CD4-positive, alpha-beta T cell treated with Interleukin-17A for 1 hour (primary cell): ENCODE measurements at regions not wholly inside any gene's neighbourhood (a gene's known extent, or its start where the extent isn't known, plus 50 kb on each side); places are given as distances from the start of the nearest gene placed in this dataset.

Experiments
- DNase-seq: peaks from one replicate; pipeline ENCODE4 v3.0.0-alpha.2; 2020

GRCh38 chr5:158433634-158434033 lies 574.7 kb upstream of the CLINT1 start:
- no peak for DNase-seq

- no peak for DNase-seq
Measured at GRCh38 chr5:158431369-158432029, 572.6 kb upstream of the CLINT1 start.

GRCh38 chr5:158430798-158431167 lies 571.8 kb upstream of the CLINT1 start:
- no peak for DNase-seq

- DNase-seq: no peak
Measured at GRCh38 chr5:158430166-158430797, 571.3 kb upstream of the CLINT1 start.

- no peak for DNase-seq
Measured at GRCh38 chr5:158429564-158429963, 570.6 kb upstream of the CLINT1 start.

- DNase-seq: no peak
Measured at GRCh38 chr5:158423623-158424200, 564.8 kb upstream of the CLINT1 start.

- no peak for DNase-seq
Measured at GRCh38 chr5:158422653-158423515, 563.9 kb upstream of the CLINT1 start.

- no peak for DNase-seq
Measured at GRCh38 chr5:158421319-158421718, 562.4 kb upstream of the CLINT1 start.

- no peak for DNase-seq
Measured at GRCh38 chr5:158419186-158419585, 560.2 kb upstream of the CLINT1 start.

GRCh38 chr5:158414780-158415179 lies 555.8 kb upstream of the CLINT1 start:
- no peak for DNase-seq

GRCh38 chr5:158414333-158414762 lies 555.4 kb upstream of the CLINT1 start:
- DNase-seq: no peak

GRCh38 chr5:158413122-158413680 lies 554.3 kb upstream of the CLINT1 start:
- no peak for DNase-seq

- DNase-seq: no peak
Measured at GRCh38 chr5:158410976-158411375, 552.0 kb upstream of the CLINT1 start.

- no peak for DNase-seq
Measured at GRCh38 chr5:158409507-158409906, 550.6 kb upstream of the CLINT1 start.

- no peak for DNase-seq
Measured at GRCh38 chr5:158407824-158408195, 548.9 kb upstream of the CLINT1 start.

GRCh38 chr5:158406884-158407823 lies 548.2 kb upstream of the CLINT1 start:
- no peak for DNase-seq

GRCh38 chr5:158398360-158399201 lies 539.6 kb upstream of the CLINT1 start:
- no peak for DNase-seq

- no peak for DNase-seq
Measured at GRCh38 chr5:158397278-158397677, 538.3 kb upstream of the CLINT1 start.

- no peak for DNase-seq
Measured at GRCh38 chr5:158394102-158394501, 535.2 kb upstream of the CLINT1 start.

GRCh38 chr5:158393457-158393856 lies 534.5 kb upstream of the CLINT1 start:
- no peak for DNase-seq

- DNase-seq: no peak
Measured at GRCh38 chr5:158392753-158393152, 533.8 kb upstream of the CLINT1 start.
